GM12878 (cell line): ENCODE measurements at regions not wholly inside any gene's neighbourhood (a gene's known extent, or its start where the extent isn't known, plus 50 kb on each side); places are given as distances from the start of the nearest gene placed in this dataset.

Source experiments
- ATAC-seq: fragments of 200-7000 bp; cut with Tn5 transposase; 3 replicates; pipeline ENCODE4 v1.9.1; 2020; ENCODE audit warnings: mild to moderate bottlenecking, moderate library complexity
- BruUV-seq: library from RNA; stranded (reverse); fragments of 400-500 nt; replicated peaks from 2 replicates; lab custom pipeline; 2021; lab: Mats Ljungman, UMichigan
- CTCF ChIA-PET: fragments of 300-600 bp; sonication (Branson Sonifier 250); formaldehyde crosslinking; extraction: SDS; loops from one replicate; lab custom pipeline; 2021; ENCODE audit warnings: inconsistent platforms; lab: Yijun Ruan, JAX
- POLR2A ChIA-PET: fragments of 350-600 bp; formaldehyde crosslinking; extraction: SDS; loops from one replicate; lab custom pipeline; 2021; ENCODE audit warnings: inconsistent platforms; lab: Charles Lee
- RAD21 ChIA-PET: fragments of 300-600 bp; sonication (Branson Sonifier 250); formaldehyde crosslinking; loops from one replicate; lab custom pipeline; 2023; ENCODE audit warnings: antibody characterized with exemption; ENCODE audit not compliant: unreplicated experiment; lab: Charles Lee
- SMC1A ChIA-PET: fragments of 300-600 bp; sonication (Branson Sonifier 250); formaldehyde crosslinking; loops from one replicate; lab custom pipeline; 2023; ENCODE audit not compliant: unreplicated experiment, uncharacterized antibody; lab: Charles Lee
- DNase-seq: peaks from one replicate; pipeline ENCODE4 v3.0.0-alpha.2; 2011; ENCODE audit warnings: low read depth, low spot score
- FAIRE-seq: peaks from 3 replicates; lab custom pipeline; 2011; peaks lifted over from hg19 to GRCh38; lab: Jason Lieb, UNC
- H2AFZ ChIP-seq: 2 replicates; pipeline ENCODE4 v1.6.0; 2011; ENCODE audit warnings: low read depth, low read length, control low read depth; ENCODE audit not compliant: control insufficient read depth
- H3K27ac ChIP-seq: 2 replicates; pipeline ENCODE4 v1.5.1; 2011; ENCODE audit warnings: control low read depth; ENCODE audit not compliant: control insufficient read depth, insufficient read depth
- H3K27me3 ChIP-seq, 2 experiments: replicated peaks in 1 of 2; 2 replicates each; pipeline versions ENCODE4 v1.6.0 to v1.6.1; 2011; ENCODE audit warnings: low read length in 1 of 2; ENCODE audit not compliant: control insufficient read depth in 2 of 2, insufficient read depth in 2 of 2
- H3K36me3 ChIP-seq, 2 experiments: 2 replicates each; pipeline ENCODE4 v1.5.1; 2011; ENCODE audit warnings: low read length in 1 of 2; ENCODE audit not compliant: control insufficient read depth in 2 of 2, insufficient read depth in 2 of 2
- H3K4me1 ChIP-seq: 2 replicates; pipeline ENCODE4 v1.6.1; 2011; ENCODE audit warnings: mild to moderate bottlenecking, low read length, moderate library complexity, mixed read lengths; ENCODE audit not compliant: control insufficient read depth, insufficient read depth
- H3K4me2 ChIP-seq: 2 replicates; pipeline ENCODE4 v1.6.0; 2011; ENCODE audit warnings: control low read depth; ENCODE audit not compliant: control insufficient read depth, insufficient read depth
- H3K4me3 ChIP-seq: fragments of 200-600 bp; sonication (generic); 2 replicates; pipeline ENCODE4 v1.5.1; 2016
- H3K79me2 ChIP-seq: 2 replicates; pipeline ENCODE4 v1.6.0; 2011; ENCODE audit warnings: low read length; ENCODE audit not compliant: control insufficient read depth, insufficient read depth
- H3K9ac ChIP-seq: 2 replicates; pipeline ENCODE4 v1.8.0; 2011; ENCODE audit warnings: low read length, control low read depth, mixed read lengths; ENCODE audit not compliant: control insufficient read depth, insufficient read depth
- H3K9me3 ChIP-seq: replicated peaks from 3 replicates; pipeline ENCODE4 v1.5.1; 2011; ENCODE audit warnings: mild to moderate bottlenecking, low read length; ENCODE audit not compliant: control insufficient read depth, insufficient read depth
- H4K20me1 ChIP-seq: 2 replicates; pipeline ENCODE4 v1.6.0; 2011; ENCODE audit not compliant: control insufficient read depth, insufficient read depth
- ATF7 ChIP-seq: fragments of 450-650 bp; IDR thresholded peaks from 2 replicates; pipeline ENCODE4 v1.6.1; 2016; ENCODE audit warnings: low read depth, mild to moderate bottlenecking
- BHLHE40 ChIP-seq, 2 experiments: fragments of 450-650 bp in 1 of 2; IDR thresholded peaks; 2 replicates each; pipeline ENCODE4 v1.6.1; 2011 to 2017; ENCODE audit warnings: low read depth in 2 of 2, borderline replicate concordance in 1 of 2, improper control_type of control experiment in 1 of 2, low read length in 1 of 2, mild to moderate bottlenecking in 1 of 2
- CBX3 ChIP-seq: fragments of 200-600 bp; sonication (generic); IDR thresholded peaks from 2 replicates; pipeline ENCODE4 v1.6.1; 2016; ENCODE audit warnings: low read depth, borderline replicate concordance
- EED ChIP-seq: sonication (generic); IDR thresholded peaks from 2 replicates; pipeline ENCODE4 v1.6.1; 2016; ENCODE audit warnings: antibody characterized with exemption, low read depth
- MYC ChIP-seq: IDR thresholded peaks from 2 replicates; pipeline ENCODE4 v1.6.1; 2011; ENCODE audit warnings: mild to moderate bottlenecking, low read length, moderate library complexity, inconsistent platforms; ENCODE audit not compliant: insufficient read depth, insufficient replicate concordance, insufficient read length, severe bottlenecking
- PAX8 ChIP-seq: fragments of 450-650 bp; IDR thresholded peaks from 2 replicates; pipeline ENCODE4 v1.6.1; 2017; ENCODE audit warnings: mild to moderate bottlenecking, moderate library complexity
- RAD21 ChIP-seq: IDR thresholded peaks from 2 replicates; pipeline ENCODE4 v1.6.1; 2011; ENCODE audit warnings: mild to moderate bottlenecking, low read depth, low read length, moderate library complexity; ENCODE audit not compliant: insufficient read depth
- RELA ChIP-seq: fragments of 450-650 bp; IDR thresholded peaks from 2 replicates; pipeline ENCODE4 v1.8.0; 2014; ENCODE audit warnings: borderline replicate concordance; ENCODE audit not compliant: partially characterized antibody
- SMAD1 ChIP-seq: fragments of 450-650 bp; IDR thresholded peaks from 2 replicates; pipeline ENCODE4 v1.6.1; 2018; ENCODE audit warnings: mild to moderate bottlenecking, low read depth; ENCODE audit not compliant: partially characterized antibody
- YY1 ChIP-seq: IDR thresholded peaks from 2 replicates; pipeline ENCODE4 v1.6.1; 2011; ENCODE audit warnings: low read depth, mild to moderate bottlenecking, low read length
- WGBS: methylation state at CpG from one replicate; pipeline ENCODE4 v1.1.6; 2016; ENCODE audit warnings: low lambda C conversion rate; ENCODE audit not compliant: insufficient replicate concordance, insufficient coverage; ENCODE audit errors: missing lambda C conversion rate; 5-methylcytosine and 5-hydroxymethylcytosine counted together
- in situ Hi-C: fragments of 300-500 bp; cut with MboI; formaldehyde crosslinking; loops from 9 replicates; pipeline ENCODE4 v1.14.3; 2018; ENCODE audit warnings: mixed read lengths
- intact Hi-C: fragments of 100-400 bp; cut with micrococcal nuclease; formaldehyde crosslinking; loops from one replicate; pipeline ENCODE4 v1.14.2; 2022; ENCODE audit not compliant: unreplicated experiment

GRCh38 chr14:42070031-42070430, 463.4 kb downstream of the LRFN5 start:
- no peaks in the 10 kb centered on the region for H3K36me3 ChIP-seq
- H3K4me1 ChIP-seq = no peaks in the 10 kb centered on the region
- no peaks in the 10 kb centered on the region for H3K9me3 ChIP-seq
- TF ChIP-seq BHLHE40 (IDR thresholded peaks at IDR 0.05; ENCODE audit: borderline replicate concordance in 1 of 2, low read depth in 2 of 2, low read length in 1 of 2) = no peak
- no peak for TF ChIP-seq RAD21
- TF ChIP-seq YY1 = no peak
- TF ChIP-seq MYC = no peak
- TF ChIP-seq CBX3 = no peak
- TF ChIP-seq RELA = no peak
- no peak for TF ChIP-seq PAX8
- TF ChIP-seq EED = no peak
- TF ChIP-seq ATF7 = no peak
- no peak for TF ChIP-seq SMAD1
- TF ChIP-seq, all 136 proteins: peak for 0
- H4K20me1 ChIP-seq = no peaks in the 10 kb centered on the region
- H3K4me2 ChIP-seq = no peak overlapping the region
- no peak overlapping the region for H3K9ac ChIP-seq
- ChIA-PET SMC1A (no interaction called here), POLR2A (no interaction called here), CTCF (no interaction called here), RAD21 (no interaction called here)
- in situ Hi-C loops (no loop called here), intact Hi-C loops (no loop called here)
- ATAC-seq (no peak), FAIRE-seq (no peak), DNase-seq (no peak)
- 54% methylated on average over 3 of the region's 3 CpGs for WGBS
- no peak overlapping the region for H2AFZ ChIP-seq
- no peaks in the 10 kb centered on the region for H3K79me2 ChIP-seq
- H3K27me3 ChIP-seq = no peaks in the 10 kb centered on the region
- BruUV-seq = no TSS peak
- H3K27ac ChIP-seq = no peak overlapping the region
- no peak overlapping the region for H3K4me3 ChIP-seq
